ENCODE measurements at regions not wholly inside any gene's neighbourhood (a gene's known extent, or its start where the extent isn't known, plus 50 kb on each side); places are given as distances from the start of the nearest gene placed in this dataset.

- no peaks in the 10 kb centered on the region for H3K27me3 Mint-ChIP-seq (ENCODE audit: insufficient read depth, low read depth, poor library complexity)
- Histone ChIP-seq H2AFZ (no peak overlapping the region), H3K9me2 (ENCODE audit: insufficient read depth) (no peaks in the 10 kb centered on the region), H3K79me2 (replicated peaks; ENCODE audit: insufficient read depth) (no peaks in the 10 kb centered on the region), H4K20me1 (replicated peaks; ENCODE audit: insufficient read depth) (no peaks in the 10 kb centered on the region), H3K27me3 (ENCODE audit: insufficient read depth) (no peaks in the 10 kb centered on the region), H3K27ac (ENCODE audit: low read depth) (no peak overlapping the region), H3K4me3 (no peak overlapping the region), H3K4me2 (no peak overlapping the region), H3F3A (replicated peaks; ENCODE audit: low read depth) (no peaks in the 10 kb centered on the region), H3K4me1 (ENCODE audit: insufficient read depth) (peaks cover 8% of the 10 kb centered on the region; the same call in 1 of the 2 replicates), H3K36me3 (ENCODE audit: insufficient read depth) (no peaks in the 10 kb centered on the region)
- peaks cover 4% of the 10 kb centered on the region; the same call in 2 of the 3 replicates for H3K9me3 Mint-ChIP-seq
- peaks cover 6% of the 10 kb centered on the region; the same call in 2 of the 3 replicates for H3K4me1 Mint-ChIP-seq
- H3K4me3 Mint-ChIP-seq, result no peak overlapping the region
- H3K36me3 Mint-ChIP-seq (ENCODE audit: low read depth), result peaks cover 4% of the 10 kb centered on the region; the same call in 2 of the 3 replicates
- ATAC-seq (peak; percentile 38; the same call in 2 of the 3 replicates), DNase-seq (ENCODE audit: low spot score) (peak; percentile 61)
- H3K27ac Mint-ChIP-seq, result no peak overlapping the region
- TF ChIP-seq EZH2 (IDR thresholded peaks at IDR 0.05; ENCODE audit: low read depth, unreplicated experiment), result no peak
- TF ChIP-seq CTCF (conservative IDR thresholded peaks at IDR 0.05; ENCODE audit: low read depth in 2 of 2), result peak; percentile 70 to 72
Observed at GRCh38 chr10:108112218-108112617, 947.7 kb upstream of the SORCS1 start.

- no peak overlapping the region for H2AFZ ChIP-seq
- H3K27ac ChIP-seq (ENCODE audit: low read depth), result no peak overlapping the region
- ATAC-seq, result no peak
- no peaks in the 10 kb centered on the region for H3K36me3 ChIP-seq (ENCODE audit: insufficient read depth)
- H3K4me1 ChIP-seq (ENCODE audit: insufficient read depth), result peaks cover 8% of the 10 kb centered on the region; the same call in 1 of the 2 replicates
- H3K9me2 ChIP-seq (ENCODE audit: insufficient read depth), result no peaks in the 10 kb centered on the region; the same call in 1 of the 2 replicates
- H3K4me3 Mint-ChIP-seq, result no peak overlapping the region
- no peaks in the 10 kb centered on the region for H3K9me3 Mint-ChIP-seq
- H3K4me1 Mint-ChIP-seq, result peaks cover 6% of the 10 kb centered on the region; the same call in 2 of the 3 replicates
- no peaks in the 10 kb centered on the region for H3F3A ChIP-seq (replicated peaks; ENCODE audit: low read depth)
- H3K79me2 ChIP-seq (replicated peaks; ENCODE audit: insufficient read depth), result no peaks in the 10 kb centered on the region
- no peak overlapping the region for H3K4me3 ChIP-seq
- no peak for DNase-seq (ENCODE audit: low spot score)
- no peak overlapping the region for H3K4me2 ChIP-seq
- no peaks in the 10 kb centered on the region for H4K20me1 ChIP-seq (replicated peaks; ENCODE audit: insufficient read depth)
- H3K36me3 Mint-ChIP-seq (ENCODE audit: low read depth), result no peaks in the 10 kb centered on the region
- H3K27me3 Mint-ChIP-seq (ENCODE audit: insufficient read depth, low read depth, poor library complexity), result no peaks in the 10 kb centered on the region
- H3K27me3 ChIP-seq (ENCODE audit: insufficient read depth), result no peaks in the 10 kb centered on the region
- H3K27ac Mint-ChIP-seq, result no peak overlapping the region
- no peak for TF ChIP-seq CREB1 (CRISPR knock-in tag; IDR thresholded peaks at IDR 0.05; ENCODE audit: low read depth)
- no peak for TF ChIP-seq STAT1 (IDR thresholded peaks at IDR 0.05; ENCODE audit: unreplicated experiment)
- no peak for TF ChIP-seq ZNF331 (CRISPR knock-in tag; IDR thresholded peaks at IDR 0.05; ENCODE audit: low read depth)
- TF ChIP-seq ETS1 (IDR thresholded peaks at IDR 0.05), result no peak
- TF ChIP-seq NANOG (IDR thresholded peaks at IDR 0.05; ENCODE audit: borderline replicate concordance), result no peak
- no peak for TF ChIP-seq REST (IDR thresholded peaks at IDR 0.05; ENCODE audit: unreplicated experiment)
- TF ChIP-seq ZNF114 (CRISPR knock-in tag; IDR thresholded peaks at IDR 0.05), result no peak
- no peak for TF ChIP-seq POLR2AphosphoS5 (IDR thresholded peaks at IDR 0.05; ENCODE audit: low read depth)
- no peak for TF ChIP-seq EZH2phosphoT487 (IDR thresholded peaks at IDR 0.05; ENCODE audit: unreplicated experiment)
- no peak for TF ChIP-seq CTCF (conservative IDR thresholded peaks at IDR 0.05; ENCODE audit: low read depth in 2 of 2)
- no peak for TF ChIP-seq JUNB (IDR thresholded peaks at IDR 0.05; ENCODE audit: unreplicated experiment)
Observed at GRCh38 chr10:108104551-108105156, 940.1 kb upstream of the SORCS1 start.

All from GM23338 (cell line).